GM21526 (cell line): ENCODE measurements at regions not wholly inside any gene's neighbourhood (a gene's known extent, or its start where the extent isn't known, plus 50 kb on each side); places are given as distances from the start of the nearest gene placed in this dataset.
"Not testable (repeated sequence)": the region's sequence is repeated elsewhere in the genome, so short reads cannot be mapped to it uniquely, and the experiment has no call there.

Source experiments
- ATAC-seq: cut with Tn5 transposase; IDR thresholded peaks from one replicate; pipeline ENCODE4 v1.9.1; 2021; ENCODE audit warnings: moderate library complexity; ENCODE audit not compliant: unreplicated experiment, low FRiP score

- ATAC-seq: no peak
These were observed 206.9 kb upstream of the MBL2 start for GRCh38 chr10:52979295-52979990.

GRCh38 chr10:52977581-52977980 lies 205.0 kb upstream of the MBL2 start:
- ATAC-seq: no peak

GRCh38 chr10:52967806-52968795 lies 195.5 kb upstream of the MBL2 start:
- ATAC-seq: no peak

- no peak for ATAC-seq
These were observed 194.3 kb upstream of the MBL2 start for GRCh38 chr10:52966904-52967303.

- peak; percentile 99 for ATAC-seq
These were observed 193.4 kb upstream of the MBL2 start for GRCh38 chr10:52965938-52966401.

GRCh38 chr10:52965509-52965908 lies 192.9 kb upstream of the MBL2 start:
- ATAC-seq: peak; percentile 5

- ATAC-seq: no peak
These were observed 188.7 kb upstream of the MBL2 start for GRCh38 chr10:52961323-52961722.

- no peak for ATAC-seq
These were observed 187.2 kb upstream of the MBL2 start for GRCh38 chr10:52959810-52960209.

- ATAC-seq: no peak
These were observed 184.3 kb upstream of the MBL2 start for GRCh38 chr10:52956861-52957260.

- ATAC-seq: no peak
These were observed 183.9 kb upstream of the MBL2 start for GRCh38 chr10:52956461-52956860.

GRCh38 chr10:52955337-52955736 lies 182.8 kb upstream of the MBL2 start:
- no peak for ATAC-seq

GRCh38 chr10:52954407-52954806 lies 181.8 kb upstream of the MBL2 start:
- no peak for ATAC-seq

- ATAC-seq: no peak
These were observed 179.9 kb upstream of the MBL2 start for GRCh38 chr10:52952391-52953055.

GRCh38 chr10:52951824-52952223 lies 179.2 kb upstream of the MBL2 start:
- ATAC-seq: peak; percentile 98

GRCh38 chr10:52950578-52950977 lies 178.0 kb upstream of the MBL2 start:
- ATAC-seq: no peak

- no peak for ATAC-seq
These were observed 177.3 kb upstream of the MBL2 start for GRCh38 chr10:52949899-52950298.

GRCh38 chr10:52946486-52946885 lies 173.9 kb upstream of the MBL2 start:
- ATAC-seq: no peak

GRCh38 chr10:52945521-52945920 lies 172.9 kb upstream of the MBL2 start:
- not testable (repeated sequence) for ATAC-seq

GRCh38 chr10:52940921-52941320 lies 168.3 kb upstream of the MBL2 start:
- no peak for ATAC-seq

- no peak for ATAC-seq
These were observed 167.3 kb upstream of the MBL2 start for GRCh38 chr10:52939894-52940293.

- ATAC-seq: no peak
These were observed 161.2 kb upstream of the MBL2 start for GRCh38 chr10:52933748-52934147.
